Ishikawa (cell line): ENCODE measurements at regions not wholly inside any gene's neighbourhood (a gene's known extent, or its start where the extent isn't known, plus 50 kb on each side); places are given as distances from the start of the nearest gene placed in this dataset.

Experiments
- EGR1 ChIP-seq: IDR thresholded peaks from 2 replicates; pipeline ENCODE4 v1.6.1; 2012
- TF ChIP-seq, protein P1 (sequence below): IDR thresholded peaks from 2 replicates; pipeline ENCODE4 v1.6.1; 2012

DNA sequence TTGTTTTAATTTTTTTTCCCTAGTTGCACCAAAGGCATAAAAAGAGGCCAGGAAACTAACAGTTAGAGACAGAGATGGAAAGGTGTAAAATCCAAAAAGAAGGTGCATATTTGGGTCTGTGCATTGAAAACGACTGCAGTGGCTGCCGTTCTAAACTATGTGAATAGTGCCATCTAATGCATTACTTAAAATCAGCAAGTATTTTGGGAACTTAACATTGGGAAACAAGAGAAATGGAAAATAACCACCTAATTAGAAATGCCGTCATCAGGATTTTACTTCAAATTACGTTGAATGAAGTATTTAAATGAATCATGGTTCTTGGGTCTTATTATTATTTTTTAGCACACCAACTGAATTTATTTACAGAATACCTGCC is 189.5 kb upstream of the MIR17HG start:
- TF ChIP-seq, protein P1, sequence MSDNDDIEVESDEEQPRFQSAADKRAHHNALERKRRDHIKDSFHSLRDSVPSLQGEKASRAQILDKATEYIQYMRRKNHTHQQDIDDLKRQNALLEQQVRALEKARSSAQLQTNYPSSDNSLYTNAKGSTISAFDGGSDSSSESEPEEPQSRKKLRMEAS, result no peak
- TF ChIP-seq EGR1, result no peak
